Chondrocyte (in vitro differentiated cells): ENCODE measurements at regions not wholly inside any gene's neighbourhood (a gene's known extent, or its start where the extent isn't known, plus 50 kb on each side); places are given as distances from the start of the nearest gene placed in this dataset.
"Not testable (repeated sequence)": the region's sequence is repeated elsewhere in the genome, so short reads cannot be mapped to it uniquely, and the experiment has no call there.

Experiments
- DNase-seq: peaks from one replicate; pipeline ENCODE4 v3.0.0; 2021; ENCODE audit warnings: mixed read lengths, low spot score
- H3K27ac Mint-ChIP-seq: one replicate; pipeline ENCODE4 v1.8.0; 2021; ENCODE audit warnings: mild to moderate bottlenecking, moderate library complexity, mixed read lengths; ENCODE audit not compliant: unreplicated experiment
- H3K27me3 Mint-ChIP-seq: 2 replicates; pipeline ENCODE4 v1.8.0; 2021; ENCODE audit warnings: low read depth, mixed read lengths
- H3K36me3 Mint-ChIP-seq: 2 replicates; pipeline ENCODE4 v1.8.0; 2021; ENCODE audit warnings: low read depth, mixed read lengths
- H3K4me1 Mint-ChIP-seq: 2 replicates; pipeline ENCODE4 v1.8.0; 2021; ENCODE audit warnings: low read depth, mild to moderate bottlenecking, mixed read lengths
- H3K4me3 Mint-ChIP-seq: one replicate; pipeline ENCODE4 v1.8.0; 2021; ENCODE audit warnings: mild to moderate bottlenecking, moderate library complexity, mixed read lengths; ENCODE audit not compliant: unreplicated experiment
- H3K9me3 Mint-ChIP-seq: 2 replicates; pipeline ENCODE4 v1.8.0; 2021; ENCODE audit warnings: low read depth, mixed read lengths
- CTCF ChIP-seq: fragments of 200-600 bp; sonication (generic); IDR thresholded peaks from 2 replicates; pipeline ENCODE4 v1.5.0; 2021; ENCODE audit warnings: antibody characterized with exemption, mild to moderate bottlenecking, moderate library complexity

- no peak overlapping the region for H3K27ac Mint-ChIP-seq
- H3K27me3 Mint-ChIP-seq: no peaks in the 10 kb centered on the region
- H3K9me3 Mint-ChIP-seq: no peaks in the 10 kb centered on the region
- H3K4me1 Mint-ChIP-seq: peaks cover 52% of the 10 kb centered on the region
- no peak for TF ChIP-seq CTCF
- peaks cover 17% of the 10 kb centered on the region for H3K36me3 Mint-ChIP-seq
- no peak overlapping the region for H3K4me3 Mint-ChIP-seq
- DNase-seq: no peak
Measured at GRCh38 chr1:184832517-184832916, 77.9 kb upstream of the EDEM3 start.

- not testable (repeated sequence) for H3K9me3 Mint-ChIP-seq, H3K27ac Mint-ChIP-seq, DNase-seq, H3K4me3 Mint-ChIP-seq, H3K36me3 Mint-ChIP-seq, H3K27me3 Mint-ChIP-seq
- H3K4me1 Mint-ChIP-seq: peaks cover 54% of the 10 kb centered on the region
Measured at GRCh38 chr1:184829496-184829895, 74.8 kb upstream of the EDEM3 start.

- Mint-ChIP-seq H3K27ac (peak overlapping the region; percentile 83), H3K9me3 (no peaks in the 10 kb centered on the region)
- no peak for TF ChIP-seq CTCF
Measured at GRCh38 chr1:184828369-184828717, 73.7 kb upstream of the EDEM3 start.

GRCh38 chr1:184827600-184828368 is 73.1 kb upstream of the EDEM3 start:
- Mint-ChIP-seq H3K27me3 (no peaks in the 10 kb centered on the region), H3K36me3 (peaks cover 17% of the 10 kb centered on the region), H3K4me1 (peaks cover 54% of the 10 kb centered on the region), H3K4me3 (no peak overlapping the region), H3K9me3 (no peaks in the 10 kb centered on the region), H3K27ac (peak overlapping the region; percentile 83)
- no peak for DNase-seq
- TF ChIP-seq CTCF: no peak

More at GRCh38 chr1:184828369-184828717, 73.7 kb upstream of the EDEM3 start:
- no peak for DNase-seq
- Mint-ChIP-seq H3K4me3 (no peak overlapping the region), H3K36me3 (peaks cover 14% of the 10 kb centered on the region), H3K4me1 (peaks cover 54% of the 10 kb centered on the region), H3K27me3 (no peaks in the 10 kb centered on the region)

GRCh38 chr1:184826001-184826400 is 71.3 kb upstream of the EDEM3 start:
- Mint-ChIP-seq H3K4me3 (no peak overlapping the region), H3K4me1 (peaks cover 54% of the 10 kb centered on the region), H3K27me3 (no peaks in the 10 kb centered on the region), H3K9me3 (no peaks in the 10 kb centered on the region), H3K27ac (no peak overlapping the region), H3K36me3 (peaks cover 15% of the 10 kb centered on the region)
- no peak for DNase-seq
- no peak for TF ChIP-seq CTCF

- Mint-ChIP-seq H3K4me3 (no peak overlapping the region), H3K27ac (no peak overlapping the region), H3K27me3 (no peaks in the 10 kb centered on the region), H3K9me3 (no peaks in the 10 kb centered on the region), H3K4me1 (peaks cover 53% of the 10 kb centered on the region), H3K36me3 (peaks cover 19% of the 10 kb centered on the region)
- no peak for DNase-seq
- TF ChIP-seq CTCF: no peak
Measured at GRCh38 chr1:184825571-184825970, 70.9 kb upstream of the EDEM3 start.
